HFFc6 (cell line): ENCODE measurements at regions not wholly inside any gene's neighbourhood (a gene's known extent, or its start where the extent isn't known, plus 50 kb on each side); places are given as distances from the start of the nearest gene placed in this dataset.
"Not testable (repeated sequence)": the region's sequence is repeated elsewhere in the genome, so short reads cannot be mapped to it uniquely, and the experiment has no call there.

Experiments used
- DNase-seq: peaks from one replicate; pipeline ENCODE4 v3.0.0-alpha.2; 2018
- H3K27ac Mint-ChIP-seq: 2 replicates; pipeline ENCODE4 v1.8.0; 2020; ENCODE audit warnings: mild to moderate bottlenecking, mixed read lengths
- H3K27me3 Mint-ChIP-seq: 2 replicates; pipeline ENCODE4 v1.8.0; 2021; ENCODE audit warnings: mild to moderate bottlenecking, moderate library complexity, mixed read lengths; ENCODE audit not compliant: insufficient read depth
- H3K36me3 Mint-ChIP-seq: 2 replicates; pipeline ENCODE4 v1.8.0; 2021; ENCODE audit warnings: low read depth, mixed read lengths
- H3K4me1 Mint-ChIP-seq: 2 replicates; pipeline ENCODE4 v1.8.0; 2020; ENCODE audit warnings: low read depth, mixed read lengths
- H3K4me3 Mint-ChIP-seq: 2 replicates; pipeline ENCODE4 v1.8.0; 2020; ENCODE audit warnings: mild to moderate bottlenecking, moderate library complexity, mixed read lengths
- H3K9me3 Mint-ChIP-seq: 2 replicates; pipeline ENCODE4 v1.8.0; 2020; ENCODE audit warnings: mild to moderate bottlenecking, mixed read lengths
- TF ChIP-seq, protein P1 (sequence below): fragments of 200-600 bp; sonication (generic); IDR thresholded peaks from 2 replicates; pipeline ENCODE4 v1.5.0; 2021; ENCODE audit warnings: antibody characterized with exemption, mild to moderate bottlenecking

DNA sequence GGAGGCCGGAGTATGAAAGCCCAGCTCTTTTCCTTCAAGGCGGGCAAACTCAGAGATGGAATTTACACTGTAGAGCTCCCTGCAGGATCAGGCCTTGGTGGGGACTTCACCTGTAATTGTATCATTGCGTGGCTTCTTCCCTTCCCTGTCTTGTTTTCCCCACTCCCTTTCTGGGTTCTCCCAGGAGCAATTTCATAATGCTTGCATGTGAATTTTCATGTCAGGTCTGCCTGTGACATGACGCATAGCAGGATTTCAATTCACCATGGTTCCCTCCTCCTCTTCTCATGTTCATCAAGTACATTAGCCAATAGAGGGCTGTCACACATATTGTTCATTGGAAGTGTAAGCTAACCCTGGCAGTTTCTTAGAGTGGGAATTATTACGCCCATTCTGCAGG, 197.7 kb downstream of the RPS24 start:
- TF ChIP-seq, protein P1, sequence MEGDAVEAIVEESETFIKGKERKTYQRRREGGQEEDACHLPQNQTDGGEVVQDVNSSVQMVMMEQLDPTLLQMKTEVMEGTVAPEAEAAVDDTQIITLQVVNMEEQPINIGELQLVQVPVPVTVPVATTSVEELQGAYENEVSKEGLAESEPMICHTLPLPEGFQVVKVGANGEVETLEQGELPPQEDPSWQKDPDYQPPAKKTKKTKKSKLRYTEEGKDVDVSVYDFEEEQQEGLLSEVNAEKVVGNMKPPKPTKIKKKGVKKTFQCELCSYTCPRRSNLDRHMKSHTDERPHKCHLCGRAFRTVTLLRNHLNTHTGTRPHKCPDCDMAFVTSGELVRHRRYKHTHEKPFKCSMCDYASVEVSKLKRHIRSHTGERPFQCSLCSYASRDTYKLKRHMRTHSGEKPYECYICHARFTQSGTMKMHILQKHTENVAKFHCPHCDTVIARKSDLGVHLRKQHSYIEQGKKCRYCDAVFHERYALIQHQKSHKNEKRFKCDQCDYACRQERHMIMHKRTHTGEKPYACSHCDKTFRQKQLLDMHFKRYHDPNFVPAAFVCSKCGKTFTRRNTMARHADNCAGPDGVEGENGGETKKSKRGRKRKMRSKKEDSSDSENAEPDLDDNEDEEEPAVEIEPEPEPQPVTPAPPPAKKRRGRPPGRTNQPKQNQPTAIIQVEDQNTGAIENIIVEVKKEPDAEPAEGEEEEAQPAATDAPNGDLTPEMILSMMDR, result no peak
- no peak overlapping the region for H3K27ac Mint-ChIP-seq
- H3K36me3 Mint-ChIP-seq, result peaks cover 8% of the 10 kb centered on the region; the same call in 1 of the 2 replicates
- H3K4me1 Mint-ChIP-seq, result peaks cover 9% of the 10 kb centered on the region
- no peaks in the 10 kb centered on the region for H3K9me3 Mint-ChIP-seq
- DNase-seq, result no peak
- H3K27me3 Mint-ChIP-seq, result peaks cover 3% of the 10 kb centered on the region
- H3K4me3 Mint-ChIP-seq, result no peak overlapping the region

DNA sequence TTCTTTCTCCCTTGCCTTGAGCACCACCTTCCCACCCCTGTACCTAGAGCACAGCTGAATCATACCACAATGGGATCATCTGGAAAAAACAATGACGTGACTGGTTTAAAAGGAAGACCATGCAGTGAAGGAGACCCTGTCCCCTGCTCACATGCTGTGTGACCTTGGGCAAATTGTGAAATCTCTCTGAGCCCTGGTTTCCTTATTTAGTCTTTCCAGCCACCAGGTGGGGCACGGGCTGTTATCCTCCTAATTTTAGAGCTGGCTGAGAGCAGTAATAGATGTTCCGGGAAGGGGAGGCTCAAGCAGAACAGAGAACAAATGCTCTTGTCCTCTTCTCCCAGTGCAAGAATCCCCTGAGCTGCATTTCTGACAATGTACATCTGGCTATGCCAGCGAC, 198.3 kb downstream of the RPS24 start:
- TF ChIP-seq, protein P1, result peak; percentile 68
- no peak overlapping the region for H3K27ac Mint-ChIP-seq
- H3K9me3 Mint-ChIP-seq, result no peaks in the 10 kb centered on the region
- H3K4me3 Mint-ChIP-seq, result no peak overlapping the region
- peaks cover 9% of the 10 kb centered on the region for H3K4me1 Mint-ChIP-seq
- H3K27me3 Mint-ChIP-seq, result peaks cover 3% of the 10 kb centered on the region
- no peak for DNase-seq
- peaks cover 8% of the 10 kb centered on the region; the same call in 1 of the 2 replicates for H3K36me3 Mint-ChIP-seq

DNA sequence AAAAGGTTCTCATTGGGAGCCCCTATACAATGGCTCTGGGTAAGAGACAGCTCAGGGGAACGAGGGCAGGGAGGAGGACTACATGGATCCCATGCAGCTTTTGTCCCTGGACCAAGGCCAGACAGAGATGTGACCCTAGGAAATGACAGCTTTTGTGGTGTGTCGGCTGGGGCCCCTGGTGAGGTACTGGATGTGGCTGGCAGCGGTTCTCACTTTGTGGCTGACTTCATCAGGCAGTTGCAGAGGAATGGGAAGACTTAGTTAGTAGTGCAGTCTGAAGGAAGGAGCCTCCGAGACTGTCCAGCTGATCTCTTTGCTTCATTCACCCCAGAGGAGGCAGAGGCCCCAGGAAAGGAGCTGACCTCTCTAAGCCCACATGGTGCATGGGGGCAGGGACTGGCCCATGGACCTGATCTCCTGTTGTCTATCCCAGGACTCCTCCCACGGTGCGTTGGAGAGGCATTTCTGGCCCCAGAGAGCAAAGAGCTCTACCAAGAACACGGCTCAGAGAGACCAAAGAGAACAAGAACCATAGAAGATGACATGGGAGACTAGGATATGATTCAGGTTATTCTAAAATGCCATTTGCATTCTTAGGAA, 202.9 kb downstream of the RPS24 start:
- Mint-ChIP-seq H3K4me3 (no peak overlapping the region), H3K27me3 (no peaks in the 10 kb centered on the region; the same call in 1 of the 2 replicates), H3K9me3 (no peaks in the 10 kb centered on the region), H3K4me1 (peaks cover 9% of the 10 kb centered on the region; the same call in 1 of the 2 replicates), H3K27ac (no peak overlapping the region), H3K36me3 (peaks cover 8% of the 10 kb centered on the region; the same call in 1 of the 2 replicates)
- DNase-seq, result no peak
- TF ChIP-seq, protein P1, result no peak

DNA sequence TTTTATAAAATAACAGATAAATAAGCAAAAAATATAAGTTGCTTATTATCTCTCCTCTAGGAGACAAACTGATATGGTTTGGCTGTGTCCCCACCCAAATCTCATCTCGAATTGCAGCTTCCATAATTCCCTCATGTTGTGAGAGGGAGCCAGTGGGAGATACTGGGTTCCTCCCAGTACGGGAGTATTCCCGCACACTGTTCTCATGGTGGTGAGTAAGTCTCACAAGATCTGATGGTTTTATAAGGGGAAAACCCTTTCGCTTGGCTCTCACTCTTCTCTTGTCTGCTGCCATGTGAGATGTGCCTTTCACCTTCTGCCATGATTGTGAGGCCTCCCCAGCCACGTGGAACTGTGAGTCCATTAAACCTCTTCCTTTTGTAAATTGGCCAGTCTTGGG, 204.3 kb downstream of the RPS24 start:
- H3K27me3 Mint-ChIP-seq, H3K27ac Mint-ChIP-seq, DNase-seq, H3K4me1 Mint-ChIP-seq, H3K4me3 Mint-ChIP-seq: not testable (repeated sequence)
- peaks cover 18% of the 10 kb centered on the region for H3K36me3 Mint-ChIP-seq
- H3K9me3 Mint-ChIP-seq, result peaks cover 10% of the 10 kb centered on the region

DNA sequence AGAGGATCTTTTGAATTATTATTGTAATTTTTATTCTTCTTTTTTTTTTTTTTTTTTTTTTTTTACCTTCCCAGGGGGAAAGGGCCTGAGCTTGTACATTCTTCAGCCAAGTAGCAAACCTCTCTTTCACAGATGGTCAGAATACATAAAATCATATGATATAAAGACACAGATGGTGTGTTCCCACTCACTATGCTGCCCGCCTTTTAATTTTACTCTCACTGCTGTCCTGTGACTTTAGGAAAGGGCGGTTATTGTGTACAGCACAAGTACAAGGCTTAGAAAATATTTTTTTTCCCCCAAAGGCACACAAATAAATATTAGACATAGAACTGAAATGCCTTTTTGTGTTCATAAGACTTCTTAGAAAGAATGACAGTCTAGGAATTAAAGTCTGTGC, 213.6 kb downstream of the RPS24 start:
- Mint-ChIP-seq H3K4me3 (no peak overlapping the region), H3K27ac (no peak overlapping the region; the same call in 1 of the 2 replicates), H3K36me3 (peaks cover 27% of the 10 kb centered on the region), H3K27me3 (no peaks in the 10 kb centered on the region), H3K9me3 (peaks cover 20% of the 10 kb centered on the region), H3K4me1 (peaks cover 35% of the 10 kb centered on the region)
- TF ChIP-seq, protein P1, result no peak
- no peak for DNase-seq

DNA sequence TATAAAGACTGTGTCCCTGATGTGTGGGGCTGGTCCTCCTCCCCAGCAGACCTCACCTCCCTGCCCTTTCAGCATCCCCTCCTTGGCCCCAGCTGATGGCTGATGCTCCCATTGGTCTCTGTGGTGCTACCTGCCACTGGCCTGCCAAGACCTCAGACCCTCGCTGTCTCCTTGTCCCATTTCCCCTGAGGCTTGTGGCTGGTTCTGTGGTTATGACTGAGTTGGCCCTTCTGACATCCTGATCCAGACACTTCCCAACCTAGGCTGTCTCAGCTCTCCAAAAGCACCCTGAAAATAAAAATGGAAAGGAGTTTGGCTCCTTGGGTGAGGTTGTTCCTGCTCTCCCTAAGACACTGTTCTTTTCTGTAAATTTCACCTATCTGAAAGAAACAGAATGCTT, 214.2 kb downstream of the RPS24 start:
- peaks cover 14% of the 10 kb centered on the region for H3K9me3 Mint-ChIP-seq
- H3K27me3 Mint-ChIP-seq, result no peaks in the 10 kb centered on the region
- peak overlapping the region; percentile 88 for H3K27ac Mint-ChIP-seq

More for the DNA sequence above, 214.2 kb downstream of the RPS24 start:
- TF ChIP-seq, protein P1, result no peak
- Mint-ChIP-seq H3K36me3 (peaks cover 27% of the 10 kb centered on the region), H3K4me3 (peak overlapping the region; percentile 58; the same call in 1 of the 2 replicates), H3K4me1 (peaks cover 35% of the 10 kb centered on the region)
- DNase-seq, result no peak
